Breast epithelium (tissue), 3 donors: ENCODE measurements at regions not wholly inside any gene's neighbourhood (a gene's known extent, or its start where the extent isn't known, plus 50 kb on each side); places are given as distances from the start of the nearest gene placed in this dataset.

Experiments used
- CTCF ChIP-seq, 3 donors: fragments of 450-650 bp; IDR thresholded peaks; one replicate each; pipeline ENCODE4 v1.5.1; 2016 to 2017; ENCODE audit warnings: antibody characterized with exemption in 3 of 3, mild to moderate bottlenecking in 3 of 3, moderate library complexity in 3 of 3
- POLR2AphosphoS5 ChIP-seq, 3 donors: sonication (generic); formaldehyde crosslinking; IDR thresholded peaks; one replicate each; pipeline ENCODE4 v1.6.1; 2017; ENCODE audit warnings: antibody characterized with exemption in 3 of 3

- no peak for TF ChIP-seq CTCF (IDR thresholded peaks at IDR 0.05)
- TF ChIP-seq POLR2AphosphoS5 (IDR thresholded peaks at IDR 0.05): no peak
Observed at GRCh38 chr1:232385221-232385620, 244.7 kb downstream of the SIPA1L2 start.
